Activated CD4-positive, alpha-beta T cell treated with anti-CD3 and anti-CD28 coated beads for 1 hour (primary cell): ENCODE measurements at regions not wholly inside any gene's neighbourhood (a gene's known extent, or its start where the extent isn't known, plus 50 kb on each side); places are given as distances from the start of the nearest gene placed in this dataset.

Source experiments
- DNase-seq: peaks from one replicate; pipeline ENCODE4 v3.0.0-alpha.2; 2020

DNA sequence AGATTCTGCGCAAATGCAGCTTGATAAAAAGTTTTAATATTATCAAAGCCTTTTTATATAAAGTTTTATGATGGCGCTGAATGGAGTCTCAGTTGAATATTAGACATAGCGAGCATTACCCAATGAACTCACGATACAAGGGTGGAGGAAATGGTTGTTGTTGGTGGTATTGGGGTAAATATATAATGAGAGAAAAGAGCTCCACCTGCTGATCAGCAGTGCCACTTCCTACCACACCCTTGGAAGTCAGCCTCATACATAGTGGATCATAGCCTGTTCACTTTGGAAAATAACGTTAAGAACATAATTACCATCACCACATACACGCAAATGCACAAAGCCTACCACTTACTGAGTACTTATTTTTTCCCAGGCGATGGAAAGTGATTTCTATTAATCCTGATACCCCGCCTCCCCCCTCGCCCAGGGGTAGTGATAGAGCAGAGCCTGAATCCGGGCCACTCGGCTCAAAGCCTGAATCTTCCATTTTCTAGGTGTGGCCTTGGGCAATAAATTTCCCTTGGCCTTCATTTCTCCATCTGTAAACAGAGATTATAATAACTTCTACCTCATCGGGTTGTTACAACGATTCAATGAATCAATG, 358.3 kb downstream of the KLF5 start:
- DNase-seq: no peak

DNA sequence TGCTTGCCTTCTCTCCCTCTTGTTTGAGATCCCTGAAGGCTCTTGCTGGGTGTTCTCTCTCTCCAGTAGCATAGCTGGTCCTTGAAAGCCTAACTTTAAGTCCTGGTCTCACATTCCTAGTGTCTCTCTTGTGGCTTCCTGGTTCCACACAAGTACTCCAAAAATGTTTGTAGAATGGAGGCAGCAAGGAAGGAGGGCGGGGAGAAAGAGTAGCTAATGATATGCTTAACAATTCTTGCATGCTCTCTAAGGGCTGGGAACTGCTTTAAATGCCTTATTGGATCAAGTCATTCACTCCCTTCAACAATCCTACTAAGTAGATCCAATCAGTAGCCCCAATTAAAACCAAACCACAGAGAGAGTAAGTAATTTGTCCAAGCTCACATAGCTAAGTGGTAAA, 357.3 kb downstream of the KLF5 start:
- no peak for DNase-seq

DNA sequence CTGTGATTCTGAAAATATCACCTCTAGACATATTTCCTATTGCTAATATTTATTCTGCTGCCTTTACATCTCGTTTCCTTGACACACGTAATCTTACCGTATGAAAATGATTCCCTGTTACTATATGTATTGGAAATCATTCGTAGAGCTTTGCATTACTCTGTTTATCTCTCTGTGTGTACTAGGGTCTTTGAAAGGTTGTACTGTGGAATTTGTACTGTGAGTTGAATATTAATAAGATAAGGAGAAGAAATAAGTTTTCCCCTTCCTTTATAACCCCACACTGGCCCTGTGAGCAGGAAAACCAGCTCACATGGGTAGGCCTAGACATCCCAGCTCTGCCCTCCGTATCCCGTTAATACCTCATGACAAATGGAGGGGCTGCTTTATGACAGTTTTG, 354.9 kb downstream of the KLF5 start:
- no peak for DNase-seq

DNA sequence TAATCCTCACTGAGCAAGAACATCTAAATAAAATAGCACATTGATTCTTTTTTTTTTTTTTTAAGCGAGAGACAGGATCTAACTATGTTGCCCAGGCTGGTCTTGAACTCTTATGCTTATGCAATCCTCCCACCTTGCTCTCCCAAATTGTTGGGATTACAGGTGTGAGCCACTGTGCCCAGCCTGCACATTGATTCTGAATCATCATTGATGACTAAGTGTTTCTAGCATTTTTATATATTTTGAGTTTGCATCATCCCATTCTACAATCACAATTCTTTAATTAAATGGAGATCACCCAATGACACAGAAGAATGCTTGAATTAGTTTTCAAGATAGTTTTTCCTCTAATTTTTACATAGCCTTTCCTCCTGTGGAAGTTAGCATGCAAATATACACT, 354.1 kb downstream of the KLF5 start:
- no peak for DNase-seq

DNA sequence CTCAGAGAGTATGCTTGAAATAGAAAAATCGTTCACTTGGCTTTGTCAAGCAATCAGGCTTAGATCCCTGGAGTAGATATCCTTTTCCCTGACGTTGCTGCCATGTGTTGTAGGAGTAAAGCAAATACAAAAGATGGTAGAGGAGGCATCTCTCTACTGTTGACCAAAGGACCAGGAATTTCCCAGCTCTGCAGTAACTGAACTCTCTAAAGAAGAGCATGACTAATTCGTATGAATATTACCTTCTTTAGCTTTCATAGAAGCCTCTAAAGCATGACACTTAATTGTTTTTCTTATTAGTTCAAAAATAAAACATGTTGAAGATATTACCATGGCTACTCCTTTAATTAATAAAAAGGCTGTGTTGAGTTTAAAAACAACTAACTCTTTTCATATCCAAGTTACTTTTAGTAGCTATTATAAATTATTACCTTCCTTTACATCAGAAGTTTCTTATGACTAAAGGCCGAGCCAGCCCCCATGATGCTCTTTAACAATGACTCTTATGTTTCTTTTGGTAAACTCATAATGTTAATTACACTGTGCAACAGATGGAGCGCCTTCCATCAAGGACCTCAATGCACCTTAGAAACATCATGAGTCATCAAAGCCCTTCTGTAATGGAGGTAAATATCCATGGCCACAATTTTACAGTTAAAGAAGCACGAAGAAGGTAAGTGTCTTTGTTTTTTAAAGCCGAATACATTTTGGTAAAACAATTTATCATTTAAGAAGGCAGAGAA, 352.4 kb downstream of the KLF5 start:
- DNase-seq: no peak

DNA sequence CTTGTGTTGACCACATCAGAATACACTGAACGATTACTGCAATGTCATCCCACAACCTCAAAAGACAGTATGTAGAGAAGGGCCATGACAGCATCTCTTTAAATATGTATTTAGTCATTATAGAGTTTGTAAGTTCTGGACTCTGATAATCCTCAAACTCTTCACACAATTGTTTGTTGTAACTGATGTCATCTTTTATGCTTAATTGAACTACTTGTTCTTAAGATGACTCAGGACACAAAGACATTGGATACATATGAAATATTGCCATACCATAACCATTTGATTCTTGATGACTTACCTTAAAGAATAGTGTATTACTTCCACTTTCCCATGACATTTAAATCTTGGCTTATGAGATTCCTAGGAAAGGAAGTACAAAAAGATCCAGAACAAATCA, 347.6 kb downstream of the KLF5 start:
- no peak for DNase-seq

DNA sequence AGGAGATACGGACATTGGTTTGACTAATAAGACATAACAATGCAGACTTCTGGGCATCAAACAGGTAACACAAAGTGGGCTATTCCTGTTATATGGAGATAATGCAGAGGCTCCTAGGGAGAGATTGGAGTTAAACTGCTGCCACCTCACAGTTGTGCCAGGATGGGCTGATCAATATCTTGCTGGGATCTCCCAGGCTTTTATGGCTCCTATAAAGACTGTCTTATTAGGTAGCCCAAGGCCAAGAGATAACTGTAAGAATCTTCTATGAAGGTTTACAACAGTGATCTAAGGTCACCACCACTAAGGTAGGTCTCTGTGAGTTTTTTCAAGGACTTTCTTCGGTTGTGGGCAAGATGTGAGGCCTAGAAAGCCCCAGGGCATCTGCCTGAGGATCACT, 345.8 kb downstream of the KLF5 start:
- no peak for DNase-seq

DNA sequence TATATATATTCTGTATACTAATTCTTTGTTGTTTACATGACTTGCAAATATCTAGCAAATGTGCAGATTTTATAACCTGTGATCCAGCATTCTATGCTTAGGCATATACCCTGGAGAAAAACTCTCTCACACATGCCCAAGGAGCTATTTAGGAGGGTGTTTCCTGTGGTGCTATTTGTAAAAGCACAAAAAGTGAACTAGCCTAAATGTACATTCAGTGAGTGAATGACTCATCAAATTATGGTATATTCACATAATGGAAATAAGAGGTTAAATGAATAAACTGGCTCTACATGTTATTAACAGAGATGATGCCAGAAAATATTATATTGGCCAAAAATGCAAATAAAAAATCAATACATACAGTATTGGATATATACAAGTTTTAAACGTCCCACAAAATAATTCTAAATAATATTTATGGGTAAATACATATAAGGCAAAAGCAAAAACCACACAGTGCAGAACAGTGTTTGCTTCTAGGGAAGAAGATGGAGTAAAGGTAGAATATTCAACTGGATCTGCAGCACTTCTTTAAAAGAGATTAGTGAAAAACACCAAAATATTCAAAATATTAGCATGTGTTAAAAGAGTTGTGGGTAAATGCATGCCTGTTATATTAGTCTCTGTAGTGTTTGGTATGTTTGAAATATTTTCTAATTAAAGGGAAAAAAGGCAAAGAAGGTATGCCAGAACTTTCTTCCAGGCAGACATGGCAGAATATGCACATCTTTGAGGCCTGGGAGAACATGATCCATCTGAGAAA, 344.7 kb downstream of the KLF5 start:
- DNase-seq: no peak

DNA sequence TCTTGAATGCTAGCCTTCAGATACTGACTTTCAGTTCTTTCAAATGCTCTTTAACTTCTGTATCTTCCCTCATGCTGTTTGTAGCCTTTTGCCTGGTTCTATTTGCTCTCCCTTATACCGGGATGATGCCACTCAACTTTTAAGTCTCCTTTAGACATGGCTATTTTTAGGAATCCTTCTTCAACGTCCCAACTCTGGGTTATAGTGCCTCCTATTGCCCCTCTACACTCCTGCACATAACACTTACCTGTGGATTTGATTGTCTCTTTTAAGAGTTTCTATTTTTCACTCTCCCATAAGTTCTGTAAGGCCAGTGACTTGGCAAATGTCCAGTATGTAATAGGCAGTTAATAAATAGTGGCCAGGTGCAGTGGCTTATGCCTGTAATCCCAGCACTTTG, 343.0 kb downstream of the KLF5 start:
- no peak for DNase-seq

DNA sequence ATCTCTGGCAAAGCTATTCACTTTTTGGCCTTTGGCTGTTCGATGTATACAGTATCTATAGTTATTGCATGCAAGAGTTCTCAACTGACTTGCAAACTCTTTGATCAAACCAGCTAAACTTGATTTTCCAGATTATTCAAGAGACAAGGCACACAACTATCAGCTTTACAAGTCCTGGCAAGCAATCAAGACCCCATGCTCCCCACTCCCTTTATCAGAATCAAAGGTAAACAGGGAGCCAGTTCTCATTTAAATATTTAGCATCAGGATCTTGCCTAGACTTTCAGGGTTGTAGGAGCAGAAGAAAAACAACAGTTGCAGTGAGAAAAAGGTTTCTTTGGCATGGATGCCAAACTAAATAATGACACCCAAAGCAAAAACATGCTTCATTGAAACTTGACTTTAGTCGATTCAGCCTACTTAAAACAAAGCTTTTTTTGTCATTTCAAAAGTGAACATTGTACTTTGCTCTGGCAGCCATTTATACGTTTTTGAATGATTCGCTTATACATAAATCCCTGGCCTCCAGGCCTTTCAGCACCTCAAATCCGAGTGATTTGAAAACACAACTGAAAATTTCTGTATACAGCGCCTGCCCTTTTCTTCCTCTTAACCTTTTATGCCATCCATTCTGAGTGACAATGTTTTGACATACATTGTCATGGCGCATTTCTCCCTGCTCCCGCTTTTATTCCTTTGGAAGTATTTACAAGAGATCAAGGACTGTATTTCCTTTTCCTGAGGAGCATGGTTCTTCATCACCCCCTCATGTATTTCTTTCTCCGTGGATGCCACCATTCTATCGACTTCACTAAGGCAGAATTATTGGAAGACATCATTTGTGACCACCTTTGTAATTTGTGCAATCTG, 340.8 kb downstream of the KLF5 start:
- DNase-seq: no peak

DNA sequence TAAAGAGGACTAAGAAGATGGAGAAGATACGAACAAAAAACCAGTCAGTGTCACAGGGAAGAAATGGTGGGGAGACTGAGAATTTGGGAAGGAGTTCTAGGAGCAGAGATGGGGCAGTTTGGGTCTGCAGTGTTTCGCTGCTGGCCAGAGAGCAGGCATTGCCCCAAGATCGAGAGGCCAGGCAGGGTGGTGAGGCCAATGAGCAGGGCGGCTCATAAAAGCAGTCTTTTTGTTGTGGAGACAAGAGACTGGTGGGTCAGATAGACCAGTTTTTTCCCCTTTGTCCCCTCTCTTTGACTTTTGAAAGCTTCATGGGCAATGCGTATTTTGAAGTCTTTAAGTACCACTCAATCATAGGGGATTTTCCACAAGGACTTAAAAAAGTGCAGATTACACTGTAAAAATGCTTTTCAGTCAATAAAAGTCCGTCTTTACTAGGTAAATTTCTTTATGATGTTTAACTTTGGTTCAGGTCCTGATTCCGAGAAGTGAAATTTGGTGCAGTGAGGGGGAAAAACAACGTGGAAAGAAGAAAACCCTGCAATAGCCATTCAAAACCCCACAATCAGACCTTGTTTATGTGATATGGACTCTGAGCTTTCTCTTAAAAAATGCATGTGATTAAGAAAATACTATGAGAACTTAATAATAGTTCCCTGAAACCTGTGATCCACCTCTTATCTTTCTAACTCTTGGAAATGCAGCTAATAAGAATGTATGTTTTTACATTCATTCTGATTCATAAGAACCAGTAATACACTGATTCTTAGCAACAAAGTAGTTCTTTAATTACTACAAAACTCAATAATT, 338.9 kb downstream of the KLF5 start:
- no peak for DNase-seq

DNA sequence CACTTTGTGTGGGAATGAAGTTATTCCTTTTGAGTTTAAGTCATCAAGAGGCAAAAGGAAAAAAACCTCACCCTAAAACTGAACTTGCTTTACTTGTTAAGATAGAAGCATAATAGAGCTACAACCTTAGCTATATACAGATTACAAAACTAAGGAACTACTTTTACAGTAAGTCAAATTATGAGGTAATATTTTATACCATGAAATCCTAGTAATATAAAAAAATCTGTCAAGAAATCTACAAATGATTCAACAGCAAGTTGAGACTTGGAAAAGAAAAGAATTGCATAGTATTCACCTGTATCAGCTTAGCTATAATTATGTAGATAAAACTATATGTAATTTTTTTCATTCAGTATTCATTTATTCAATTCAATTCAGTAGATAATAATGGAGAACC, 335.3 kb downstream of the KLF5 start:
- DNase-seq: no peak

DNA sequence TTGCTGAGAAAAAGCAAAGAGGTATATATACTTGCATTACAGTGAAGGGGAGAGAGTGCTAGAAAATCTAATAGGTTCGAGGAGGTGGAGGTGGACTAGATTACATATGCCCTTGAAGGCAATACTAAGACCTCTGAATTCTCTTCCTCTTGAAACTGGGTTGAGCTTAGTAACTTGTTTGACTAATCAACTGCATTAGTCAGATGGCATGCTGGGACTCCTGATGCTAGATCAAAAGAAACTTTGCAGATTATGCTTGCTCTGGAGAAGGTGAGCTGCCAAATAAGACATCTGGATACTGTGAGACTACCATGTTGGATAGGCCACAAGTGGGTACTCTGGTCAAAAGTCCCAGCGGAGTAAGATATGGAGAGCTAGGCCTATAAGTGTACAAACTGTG, 331.3 kb downstream of the KLF5 start:
- DNase-seq: no peak

DNA sequence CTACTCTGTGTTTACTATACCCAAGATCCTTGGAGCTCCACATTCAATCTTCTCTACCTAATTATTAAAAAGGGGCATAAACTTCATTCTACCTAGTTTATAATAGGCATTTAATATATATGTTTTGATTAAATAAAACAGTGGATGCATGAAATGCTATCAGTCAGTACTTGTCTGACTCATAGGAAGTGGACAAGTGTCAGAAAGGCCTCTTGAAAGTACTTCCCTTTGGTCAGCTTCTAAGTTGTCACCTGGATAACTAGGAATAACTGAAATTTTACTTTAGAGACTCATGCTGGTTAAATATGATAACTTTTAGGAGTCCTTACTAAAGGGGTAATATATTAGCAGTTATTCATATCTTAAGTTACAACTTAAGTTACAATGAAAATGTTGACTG, 329.8 kb downstream of the KLF5 start:
- DNase-seq: no peak

DNA sequence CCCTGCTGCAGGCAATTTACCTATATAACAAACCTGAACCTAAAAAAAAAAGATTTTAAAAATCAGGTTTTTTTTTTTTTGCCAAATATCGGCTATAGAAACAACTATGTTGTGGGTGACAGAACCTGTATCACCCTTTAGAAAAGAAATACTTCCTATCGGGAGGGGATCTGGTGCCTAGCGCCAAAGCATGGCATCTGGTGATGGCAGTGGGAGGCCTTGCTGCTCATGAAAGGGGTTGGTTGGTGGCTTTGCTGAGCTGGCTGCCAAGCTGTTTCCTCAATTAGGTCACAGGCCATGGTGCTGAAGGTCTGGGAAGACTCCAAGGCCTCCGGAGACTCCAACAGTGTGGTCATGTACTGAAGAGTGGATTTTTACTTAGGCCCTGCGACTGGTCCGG, 328.5 kb downstream of the KLF5 start:
- DNase-seq: no peak

DNA sequence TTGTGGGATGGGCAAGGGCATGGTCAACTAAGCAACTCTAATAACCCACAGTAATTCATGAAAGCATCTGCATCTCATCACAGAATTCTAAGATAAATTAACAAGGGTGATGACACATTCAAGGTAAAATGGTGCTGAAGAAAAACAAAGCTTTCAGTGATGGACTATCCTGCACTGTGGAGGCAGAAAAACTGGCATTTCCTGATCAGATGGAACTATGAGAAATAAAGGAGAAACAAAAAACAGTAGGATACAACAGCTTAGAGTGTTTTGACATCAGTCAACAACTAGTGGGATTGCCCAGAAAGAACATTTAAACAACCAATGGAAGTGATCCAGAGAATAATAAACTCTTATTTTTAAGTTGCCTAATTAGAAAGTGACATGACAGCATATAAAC, 327.0 kb downstream of the KLF5 start:
- no peak for DNase-seq

DNA sequence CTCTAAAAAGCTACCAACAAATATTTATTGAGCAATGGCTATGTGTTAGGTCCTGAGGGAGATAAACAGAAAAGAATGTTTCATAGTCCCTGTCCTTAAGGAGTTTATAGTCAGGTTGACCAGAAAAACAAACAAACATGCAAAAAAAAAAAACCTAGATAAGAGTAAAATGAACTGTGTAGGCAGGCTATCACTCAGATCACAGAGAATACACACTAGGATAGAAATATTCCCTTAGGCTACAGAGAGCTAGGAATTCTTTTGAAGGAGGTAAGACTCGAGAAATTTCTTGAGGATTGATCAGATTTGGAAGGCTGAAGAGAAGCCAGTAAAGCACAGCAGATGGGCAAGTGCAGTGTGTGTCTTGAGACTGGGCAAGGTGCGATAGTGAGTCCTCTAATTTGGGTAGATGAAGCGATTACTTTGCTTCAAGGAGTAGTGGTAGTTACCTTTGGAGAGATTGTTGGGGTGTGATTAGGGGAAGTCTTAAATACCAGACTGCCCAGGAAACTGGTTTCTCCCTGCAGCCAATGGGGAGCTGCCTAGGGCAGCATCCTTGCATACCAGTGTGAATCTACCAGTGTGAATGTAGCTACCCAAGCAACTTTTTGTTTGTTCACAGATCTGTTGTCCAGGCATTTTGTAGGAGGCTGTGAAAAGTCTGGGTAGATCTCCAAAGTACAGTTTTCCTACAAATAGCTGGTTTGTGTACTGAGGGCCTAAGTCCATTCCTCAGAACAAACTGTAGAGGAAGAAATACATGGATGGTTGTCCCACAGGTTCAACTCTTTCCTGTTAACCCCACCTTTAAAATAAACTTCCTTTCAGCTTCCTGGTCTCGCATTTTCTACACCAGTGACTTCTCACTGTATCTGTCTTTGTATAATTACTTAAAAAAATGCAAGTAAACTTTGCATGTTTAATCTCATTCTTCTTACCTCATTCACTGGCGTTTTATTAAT, 314.1 kb downstream of the KLF5 start:
- DNase-seq: no peak

DNA sequence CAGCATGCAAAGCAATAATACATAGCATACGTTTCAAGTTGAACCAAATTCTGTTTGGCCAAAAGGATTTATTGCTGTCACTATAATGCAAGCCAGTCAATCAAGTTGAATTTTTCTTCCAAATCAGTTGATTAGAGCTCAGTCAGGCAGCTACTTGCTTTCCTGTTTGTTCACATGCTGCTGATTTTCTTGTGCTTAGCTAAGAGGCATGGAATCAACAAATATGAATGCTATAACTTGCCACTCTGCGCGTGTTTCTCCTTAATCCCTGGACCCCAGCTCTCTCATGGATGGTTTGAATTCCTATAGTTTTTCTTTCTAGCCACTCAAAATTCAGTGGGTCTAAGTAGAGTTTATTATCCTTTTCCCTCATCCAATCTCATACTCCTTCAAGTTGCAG, 311.3 kb downstream of the KLF5 start:
- no peak for DNase-seq

DNA sequence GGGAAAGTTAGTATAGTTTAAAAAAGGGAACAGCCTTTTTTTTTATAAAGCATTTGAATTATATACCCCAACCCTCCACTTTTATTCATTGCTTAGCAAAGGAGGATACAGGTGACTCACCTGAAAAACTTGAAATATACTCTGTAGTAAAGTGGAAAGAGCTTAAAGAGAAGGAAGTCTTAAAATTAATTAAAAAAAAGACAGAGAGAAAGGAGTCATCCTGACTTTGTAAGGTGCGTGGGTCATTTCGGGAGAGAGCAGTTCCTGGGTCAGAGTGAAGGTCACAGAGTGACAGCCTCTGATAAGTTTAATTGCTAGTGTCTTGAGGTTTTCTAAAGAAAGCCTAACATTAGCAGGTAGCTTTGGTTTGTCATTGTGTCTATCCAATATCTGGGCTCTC, 310.3 kb downstream of the KLF5 start:
- no peak for DNase-seq

DNA sequence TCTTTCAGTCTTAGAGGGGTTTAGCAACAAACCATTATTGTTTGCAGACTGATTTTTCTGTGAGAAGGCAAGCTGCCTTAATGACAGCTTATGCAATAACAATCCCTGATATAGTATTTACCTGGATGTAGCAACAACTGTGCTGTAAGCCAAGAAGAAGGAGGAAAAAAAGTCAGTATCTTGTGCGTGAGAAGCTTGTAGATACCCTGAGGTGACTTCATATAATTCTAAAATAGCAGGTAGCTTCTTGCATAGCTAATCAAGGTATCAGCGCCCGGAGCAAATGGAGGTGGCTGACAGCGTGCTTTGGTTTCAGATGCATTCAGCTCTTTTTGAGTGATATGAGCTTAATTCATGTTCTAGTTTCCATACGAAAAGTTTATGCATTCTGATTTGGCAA, 309.8 kb downstream of the KLF5 start:
- DNase-seq: no peak

DNA sequence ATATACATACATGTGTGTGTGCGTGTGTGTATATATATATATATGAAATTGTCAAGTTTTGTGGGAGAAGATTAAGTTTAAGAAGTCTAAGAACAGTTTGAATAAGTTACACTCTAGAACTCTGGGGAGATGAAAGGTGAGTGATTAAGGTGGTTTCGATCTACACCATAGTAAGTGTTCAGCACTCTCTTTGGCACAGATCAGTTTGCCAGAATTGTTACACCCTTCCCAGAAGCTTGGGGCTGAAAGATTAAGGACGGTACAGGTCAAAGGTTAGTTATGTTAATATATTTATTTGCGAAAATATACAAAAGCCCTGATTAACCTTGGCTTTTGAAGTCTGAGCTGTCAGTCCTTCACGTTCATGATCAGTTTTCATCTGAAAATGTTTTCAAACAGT, 309.1 kb downstream of the KLF5 start:
- no peak for DNase-seq
